HepG2 (cell line): ENCODE measurements at regions not wholly inside any gene's neighbourhood (a gene's known extent, or its start where the extent isn't known, plus 50 kb on each side); places are given as distances from the start of the nearest gene placed in this dataset.

Source experiments
- ATF3 ChIP-seq: sonication (generic); formaldehyde crosslinking; IDR thresholded peaks from 2 replicates; pipeline ENCODE4 v1.4.0; 2020; ENCODE audit warnings: missing genetic modification reagents
- KDM5B ChIP-seq: sonication (generic); formaldehyde crosslinking; IDR thresholded peaks from 2 replicates; pipeline ENCODE4 v1.4.0; 2020; ENCODE audit warnings: missing genetic modification reagents, mild to moderate bottlenecking, borderline replicate concordance
- KLF16 ChIP-seq, 2 experiments: sonication (generic) in 1 of 2; formaldehyde crosslinking in 1 of 2; IDR thresholded peaks; 2 replicates each; pipeline versions ENCODE4 v1.6.1 to v1.8.0; 2016 to 2023; ENCODE audit warnings: missing genetic modification reagents in 2 of 2, missing compliant biosample characterization in 1 of 2
- MAZ ChIP-seq, 2 experiments: sonication (generic) in 1 of 2; formaldehyde crosslinking in 1 of 2; IDR thresholded peaks; 2 replicates each; pipeline versions ENCODE4 v1.5.0 to v1.6.1; 2012 to 2020; ENCODE audit warnings: low read depth in 2 of 2, mild to moderate bottlenecking in 2 of 2, borderline replicate concordance in 1 of 2, improper control_type of control experiment in 1 of 2, low read length in 1 of 2, missing genetic modification reagents in 1 of 2, moderate library complexity in 1 of 2
- NFYB ChIP-seq: sonication (generic); formaldehyde crosslinking; IDR thresholded peaks from 2 replicates; pipeline ENCODE4 v1.4.0; 2020; ENCODE audit warnings: missing genetic modification reagents
- TSC22D2 ChIP-seq: sonication (generic); formaldehyde crosslinking; IDR thresholded peaks from 2 replicates; pipeline ENCODE4 v1.5.1; 2020; ENCODE audit warnings: missing genetic modification reagents, mild to moderate bottlenecking, borderline replicate concordance

GRCh38 chr12:91913124-91913523 lies 232.5 kb downstream of the BTG1 start:
- TF ChIP-seq TSC22D2, result no peak
- no peak for TF ChIP-seq KLF16 (CRISPR knock-in tag; IDR thresholded peaks at IDR 0.05)
- TF ChIP-seq NFYB (CRISPR knock-in tag), result no peak
- TF ChIP-seq KDM5B, result no peak
- no peak for TF ChIP-seq MAZ (IDR thresholded peaks at IDR 0.05; ENCODE audit: borderline replicate concordance, low read depth, low read length)
- no peak for TF ChIP-seq MAZ (CRISPR knock-in tag; IDR thresholded peaks at IDR 0.05; ENCODE audit: low read depth)
- no peak for TF ChIP-seq ATF3 (CRISPR knock-in tag)
